Epithelial cell of proximal tubule (primary cell): ENCODE measurements at regions not wholly inside any gene's neighbourhood (a gene's known extent, or its start where the extent isn't known, plus 50 kb on each side); places are given as distances from the start of the nearest gene placed in this dataset.

Experiments
- DNase-seq: peaks from one replicate; pipeline ENCODE4 v3.0.0-alpha.2; 2011; ENCODE audit warnings: low read depth
- H3K4me3 ChIP-seq: 2 replicates; pipeline ENCODE4 v1.5.1; 2011; ENCODE audit warnings: low read depth, mild to moderate bottlenecking, low read length
- TF ChIP-seq, protein P1 (sequence below): conservative IDR thresholded peaks from 2 replicates; pipeline ENCODE4 v1.5.1; 2012; ENCODE audit warnings: low read depth, mild to moderate bottlenecking, low read length

DNA sequence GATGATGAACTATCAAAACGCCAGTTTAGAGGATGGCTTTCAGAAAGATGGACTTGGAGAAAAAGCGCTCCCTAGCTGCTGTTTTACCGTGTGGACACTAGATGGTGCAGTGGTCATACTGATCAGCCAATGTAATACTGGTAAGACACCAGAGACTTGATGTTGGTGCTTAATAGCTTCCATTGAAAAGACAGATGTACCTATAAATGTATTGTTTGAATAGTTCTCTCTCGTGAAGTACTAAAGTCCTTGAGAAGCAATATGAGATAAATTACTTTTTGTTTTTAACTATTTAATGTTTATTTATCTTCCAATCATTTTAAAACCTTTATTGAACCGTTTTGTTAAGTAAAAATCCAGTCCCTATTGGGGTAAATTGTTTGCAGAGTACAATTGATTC is 63.9 kb upstream of the FUCA2 start:
- TF ChIP-seq, protein P1, sequence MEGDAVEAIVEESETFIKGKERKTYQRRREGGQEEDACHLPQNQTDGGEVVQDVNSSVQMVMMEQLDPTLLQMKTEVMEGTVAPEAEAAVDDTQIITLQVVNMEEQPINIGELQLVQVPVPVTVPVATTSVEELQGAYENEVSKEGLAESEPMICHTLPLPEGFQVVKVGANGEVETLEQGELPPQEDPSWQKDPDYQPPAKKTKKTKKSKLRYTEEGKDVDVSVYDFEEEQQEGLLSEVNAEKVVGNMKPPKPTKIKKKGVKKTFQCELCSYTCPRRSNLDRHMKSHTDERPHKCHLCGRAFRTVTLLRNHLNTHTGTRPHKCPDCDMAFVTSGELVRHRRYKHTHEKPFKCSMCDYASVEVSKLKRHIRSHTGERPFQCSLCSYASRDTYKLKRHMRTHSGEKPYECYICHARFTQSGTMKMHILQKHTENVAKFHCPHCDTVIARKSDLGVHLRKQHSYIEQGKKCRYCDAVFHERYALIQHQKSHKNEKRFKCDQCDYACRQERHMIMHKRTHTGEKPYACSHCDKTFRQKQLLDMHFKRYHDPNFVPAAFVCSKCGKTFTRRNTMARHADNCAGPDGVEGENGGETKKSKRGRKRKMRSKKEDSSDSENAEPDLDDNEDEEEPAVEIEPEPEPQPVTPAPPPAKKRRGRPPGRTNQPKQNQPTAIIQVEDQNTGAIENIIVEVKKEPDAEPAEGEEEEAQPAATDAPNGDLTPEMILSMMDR: peak; percentile 93
- H3K4me3 ChIP-seq: no peak overlapping the region
- DNase-seq: peak; percentile 25

DNA sequence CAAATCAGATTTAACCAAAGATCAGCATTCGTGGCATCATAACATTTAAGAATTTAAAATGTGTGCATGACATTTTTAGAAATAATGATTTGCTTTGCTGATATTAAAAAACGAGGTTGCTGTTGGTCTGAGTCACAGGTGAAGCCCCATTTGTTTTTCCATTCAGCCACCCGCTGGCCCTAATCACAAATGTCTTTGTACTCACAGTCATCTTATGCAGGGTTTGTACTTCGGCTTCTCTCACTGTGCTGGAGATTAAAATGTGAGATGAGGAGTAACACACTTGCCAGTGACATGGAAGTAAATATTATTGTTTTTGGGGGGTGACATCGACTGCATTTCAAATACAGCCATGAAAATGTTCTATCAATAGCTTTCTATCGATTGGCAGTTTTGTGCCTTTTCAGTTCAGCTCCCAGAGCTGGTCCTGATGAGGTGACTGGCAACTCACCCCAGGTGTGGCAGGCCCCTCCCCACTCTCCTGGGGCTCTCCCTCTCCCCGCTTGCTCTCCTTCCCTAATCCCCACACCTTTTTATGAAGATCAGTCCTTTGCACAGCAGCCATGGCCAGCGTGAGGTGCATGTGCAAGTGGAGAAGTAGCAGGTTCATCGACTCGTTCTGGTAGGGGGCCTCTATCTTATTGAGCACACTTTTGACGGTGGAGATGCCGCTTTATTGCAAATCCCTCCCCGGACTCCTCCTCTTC is 58.8 kb upstream of the FUCA2 start:
- no peak overlapping the region for H3K4me3 ChIP-seq
- TF ChIP-seq, protein P1: no peak
- no peak for DNase-seq

DNA sequence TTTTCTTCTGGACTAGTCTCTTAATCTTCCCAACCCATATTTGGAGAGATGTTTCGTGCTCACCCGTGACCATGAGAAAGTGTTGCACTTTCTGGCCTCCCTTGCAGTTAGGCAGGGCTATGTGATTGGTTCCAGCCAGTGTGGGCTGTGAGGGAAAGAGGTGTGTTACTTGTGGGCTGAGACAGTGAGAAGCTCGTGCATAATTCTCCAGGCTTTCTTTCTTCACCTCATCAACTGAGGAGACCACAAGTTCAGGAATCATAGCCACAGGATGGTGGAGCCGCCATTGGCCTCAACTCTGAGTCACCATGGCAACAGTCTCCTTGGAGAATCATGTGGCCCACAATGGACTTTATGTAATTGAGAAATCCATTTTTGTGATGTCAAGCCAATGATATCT is 57.5 kb upstream of the FUCA2 start:
- TF ChIP-seq, protein P1: no peak
- no peak for DNase-seq
- H3K4me3 ChIP-seq: no peak overlapping the region

DNA sequence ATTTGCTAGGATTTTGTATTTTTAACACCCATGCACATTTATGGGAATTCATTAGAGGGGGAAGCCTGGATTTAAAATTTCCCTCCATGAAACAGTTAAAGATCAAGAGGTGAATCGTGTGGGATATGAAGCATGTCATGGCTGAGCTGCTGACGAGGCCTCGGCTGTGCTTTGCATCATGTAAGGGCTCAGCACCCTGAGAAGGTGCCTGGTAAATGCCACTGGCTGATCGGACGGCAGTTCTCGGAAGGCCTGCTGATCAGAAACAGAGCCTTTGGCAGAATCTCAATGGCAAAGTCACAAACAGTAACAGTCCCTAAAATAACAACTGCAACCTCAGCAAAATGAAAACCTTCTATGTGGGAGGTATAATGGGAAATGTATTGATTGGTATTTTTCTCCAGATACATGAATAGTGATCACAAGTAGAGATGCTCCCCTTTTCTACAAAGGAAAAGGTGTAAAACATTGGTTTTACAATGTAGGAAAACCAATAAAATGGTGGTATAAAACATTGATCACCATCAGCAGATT is 53.0 kb upstream of the FUCA2 start:
- TF ChIP-seq, protein P1: no peak
- H3K4me3 ChIP-seq: no peak overlapping the region
- no peak for DNase-seq

DNA sequence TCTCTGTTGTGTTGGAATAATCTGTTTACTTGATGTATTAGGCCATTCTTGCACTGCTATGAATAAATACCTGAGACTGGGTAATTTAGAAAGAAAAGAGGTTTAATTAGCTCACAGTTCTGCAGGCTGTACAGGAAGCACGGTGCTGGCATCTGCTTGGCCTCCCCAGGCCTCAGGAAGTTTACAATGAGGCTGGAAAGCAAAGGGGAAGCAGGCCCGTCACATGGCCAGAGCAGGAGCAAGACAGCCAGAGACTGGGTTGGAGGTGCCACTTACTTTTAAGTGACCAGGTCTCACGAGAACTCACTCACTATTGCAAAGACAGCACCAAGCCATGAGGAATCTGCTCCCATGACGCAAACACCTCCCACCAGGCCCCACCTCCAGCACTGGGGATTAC is 50.6 kb upstream of the FUCA2 start:
- DNase-seq: no peak
- H3K4me3 ChIP-seq: no peak overlapping the region
- TF ChIP-seq, protein P1: no peak
